ENCODE measurements at regions not wholly inside any gene's neighbourhood (a gene's known extent, or its start where the extent isn't known, plus 50 kb on each side); places are given as distances from the start of the nearest gene placed in this dataset.

GRCh38 chr1:234554218-234554697 is 55.7 kb downstream of the IRF2BP2 start:
- no peaks in the 10 kb centered on the region for H3K27me3 ChIP-seq
- no peak overlapping the region for H3K4me3 ChIP-seq
- TF ChIP-seq POLR2A (IDR thresholded peaks at IDR 0.05): no peak
- TF ChIP-seq CTCF (IDR thresholded peaks at IDR 0.05 in 4 of 5, conservative IDR thresholded peaks at IDR 0.05 in 1 of 5): no peak
- intact Hi-C loops (cut with DNase I; ENCODE audit: low total_unique reads): no loop called here
- no peaks in the 10 kb centered on the region for H3K36me3 ChIP-seq
- no peaks in the 10 kb centered on the region for H3K4me1 ChIP-seq
- DNase-seq: no peak
- no peak overlapping the region for H3K27ac ChIP-seq
- ATAC-seq: no peak
- H3K9me3 ChIP-seq: no peaks in the 10 kb centered on the region
- in situ Hi-C loops (cut with MboI; ENCODE audit: low sequenced_read_pairs in 4 of 4): no loop called here

DNA sequence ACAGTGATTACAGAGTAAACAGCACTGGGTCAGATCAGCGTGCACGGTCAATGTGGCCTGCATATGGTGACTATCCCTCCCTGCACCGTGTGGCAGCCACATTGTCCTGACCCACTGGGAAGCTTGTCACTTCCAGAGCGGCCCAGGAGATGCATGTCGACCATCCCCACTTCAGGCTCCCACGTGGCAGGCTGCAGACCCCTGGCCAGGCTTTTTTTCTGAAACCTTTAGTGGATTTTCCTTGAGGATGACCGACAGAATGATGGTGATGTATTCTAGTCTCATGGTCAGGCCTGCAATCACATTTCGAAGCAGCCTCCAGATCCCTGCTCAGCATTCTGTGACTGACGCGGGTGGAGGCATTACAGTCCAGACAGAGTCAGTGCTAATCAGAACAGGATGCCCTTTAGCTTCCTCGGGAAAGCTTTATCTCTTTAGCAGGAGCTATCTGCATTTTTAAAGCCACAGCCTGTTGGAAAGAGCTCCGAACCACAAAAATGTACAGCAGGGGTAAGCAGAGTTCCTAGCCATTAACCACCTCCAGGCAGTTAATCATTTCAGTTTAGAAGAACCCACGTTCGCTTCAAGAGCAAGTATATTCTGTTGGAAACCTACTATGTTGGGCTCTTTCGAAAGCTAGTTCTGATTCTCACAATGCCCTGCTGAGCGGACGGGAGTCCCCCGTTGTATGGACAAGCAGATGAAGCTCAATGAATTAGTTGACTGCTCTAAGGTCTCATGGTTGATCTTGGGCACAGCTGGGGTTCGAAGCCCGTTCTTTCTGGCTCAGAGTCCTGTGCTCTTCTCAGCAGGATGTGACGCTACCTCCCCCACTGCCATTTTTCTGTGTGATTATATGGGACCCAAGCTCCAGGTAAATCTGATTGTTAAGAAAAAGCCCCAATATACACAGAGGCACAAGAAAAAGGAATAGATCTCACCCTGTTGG is 56.5 kb downstream of the IRF2BP2 start:
- Histone ChIP-seq H3K36me3 (no peaks in the 10 kb centered on the region), H3K9me3 (no peaks in the 10 kb centered on the region), H3K4me3 (no peak overlapping the region), H3K4me1 (no peaks in the 10 kb centered on the region), H3K27me3 (no peaks in the 10 kb centered on the region), H3K27ac (no peak overlapping the region)
- ATAC-seq (no peak), DNase-seq (no peak)
- in situ Hi-C loops (cut with MboI; ENCODE audit: low sequenced_read_pairs in 4 of 4) (no loop called here), intact Hi-C loops (cut with DNase I; ENCODE audit: low total_unique reads) (no loop called here)
- no peak for TF ChIP-seq CTCF (IDR thresholded peaks at IDR 0.05 in 4 of 5, conservative IDR thresholded peaks at IDR 0.05 in 1 of 5)
- TF ChIP-seq POLR2A (IDR thresholded peaks at IDR 0.05): no peak

DNA sequence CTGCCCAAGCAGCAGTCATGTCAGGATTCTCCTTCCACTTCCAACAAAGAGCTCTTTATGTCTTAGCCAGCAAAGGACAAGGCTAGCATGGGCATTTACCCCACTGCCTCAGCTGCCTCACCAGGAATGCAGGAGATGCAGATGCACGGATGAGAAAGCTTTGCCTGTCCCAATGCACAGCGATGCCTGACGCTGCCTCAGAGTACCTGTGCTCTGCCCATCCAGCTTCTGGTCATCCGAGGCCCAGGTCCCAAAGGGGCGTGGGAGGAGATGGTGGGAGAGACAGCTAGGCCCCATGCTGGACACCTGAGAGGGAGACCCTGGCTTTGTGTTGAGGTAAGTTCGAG is 59.0 kb downstream of the IRF2BP2 start:
- no peaks in the 10 kb centered on the region for H3K36me3 ChIP-seq
- TF ChIP-seq POLR2A (IDR thresholded peaks at IDR 0.05): no peak
- no peak for TF ChIP-seq CTCF (IDR thresholded peaks at IDR 0.05 in 4 of 5, conservative IDR thresholded peaks at IDR 0.05 in 1 of 5)
- DNase-seq (no peak), ATAC-seq (no peak)
- in situ Hi-C loops (cut with MboI; ENCODE audit: low sequenced_read_pairs in 4 of 4): no loop called here
- H3K4me1 ChIP-seq: peaks cover 1 to 6% of the 10 kb centered on the region in 2 donors
- H3K4me3 ChIP-seq: no peak overlapping the region
- H3K9me3 ChIP-seq: no peaks in the 10 kb centered on the region
- no peaks in the 10 kb centered on the region for H3K27me3 ChIP-seq
- intact Hi-C loops (cut with DNase I; ENCODE audit: low total_unique reads): no loop called here
- no peak overlapping the region for H3K27ac ChIP-seq

DNA sequence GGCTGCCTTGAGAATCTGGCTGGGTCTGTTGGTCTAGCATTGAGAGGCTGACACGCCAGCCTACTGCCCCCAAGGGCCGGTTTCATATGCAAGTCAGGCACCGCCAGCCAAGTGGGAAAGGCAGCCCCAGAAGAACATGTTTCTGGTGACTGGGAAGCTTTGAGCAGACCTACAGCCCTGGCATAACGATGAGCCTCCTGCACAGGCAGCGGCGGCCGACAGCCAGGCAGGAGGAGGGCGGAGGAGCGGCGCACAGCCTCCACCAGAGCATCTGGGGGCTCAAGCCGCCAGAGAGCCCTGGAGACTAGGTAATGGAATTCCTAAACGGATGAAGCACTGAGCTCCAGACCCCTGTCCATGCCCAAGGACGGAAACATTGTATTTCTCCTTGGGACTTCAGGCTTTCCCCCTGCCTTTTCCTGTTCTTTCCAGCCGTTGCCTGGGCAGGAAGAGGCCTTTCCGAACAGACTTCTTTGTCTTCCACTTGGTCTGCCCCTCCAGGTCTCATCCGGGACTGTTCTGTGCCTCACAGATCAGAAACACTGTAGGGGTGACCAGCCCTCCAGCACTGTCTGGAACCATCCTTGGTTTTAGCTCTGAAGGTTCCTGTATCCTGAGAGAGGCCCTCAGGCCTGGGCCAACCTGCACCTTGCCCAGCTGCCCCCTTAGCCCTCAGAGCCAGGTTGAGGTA is 59.5 kb downstream of the IRF2BP2 start:
- no peak overlapping the region for H3K27ac ChIP-seq
- no peak overlapping the region for H3K4me3 ChIP-seq
- ATAC-seq: no peak
- peaks cover 6 to 12% of the 10 kb centered on the region in 2 donors for H3K4me1 ChIP-seq
- H3K9me3 ChIP-seq: no peaks in the 10 kb centered on the region
- TF ChIP-seq POLR2A (IDR thresholded peaks at IDR 0.05) (no peak), CTCF (IDR thresholded peaks at IDR 0.05 in 4 of 5, conservative IDR thresholded peaks at IDR 0.05 in 1 of 5) (no peak)
- no peaks in the 10 kb centered on the region for H3K36me3 ChIP-seq
- DNase-seq: no peak
- in situ Hi-C loops (cut with MboI; ENCODE audit: low sequenced_read_pairs in 4 of 4): no loop called here
- no peaks in the 10 kb centered on the region for H3K27me3 ChIP-seq
- intact Hi-C loops (cut with DNase I; ENCODE audit: low total_unique reads): no loop called here

All from gastrocnemius medialis (tissue), 4 donors.